ENCODE measurements at regions not wholly inside any gene's neighbourhood (a gene's known extent, or its start where the extent isn't known, plus 50 kb on each side); places are given as distances from the start of the nearest gene placed in this dataset.

- TF ChIP-seq POLR2A (IDR thresholded peaks at IDR 0.05; ENCODE audit: low read length), result no peak
- TF ChIP-seq GATA1 (IDR thresholded peaks at IDR 0.05; ENCODE audit: low read depth, low read length), result no peak
These were observed 73.6 kb upstream of the RPL34 start for GRCh38 chr4:108546728-108547127.
